AG04449 (cell line): ENCODE measurements at regions not wholly inside any gene's neighbourhood (a gene's known extent, or its start where the extent isn't known, plus 50 kb on each side); places are given as distances from the start of the nearest gene placed in this dataset.

Experiments used
- CTCF ChIA-PET: fragments of 350-600 bp; formaldehyde crosslinking; extraction: SDS; loops from one replicate; lab custom pipeline; 2021; ENCODE audit warnings: antibody characterized with exemption; lab: Yijun Ruan, JAX
- POLR2A ChIA-PET: fragments of 400-600, 350-600 bp; formaldehyde crosslinking; extraction: SDS; loops from one replicate; lab custom pipeline; 2020; ENCODE audit warnings: antibody characterized with exemption, inconsistent platforms; lab: Yijun Ruan, JAX
- DNase-seq: peaks from one replicate; pipeline ENCODE4 v3.0.0-alpha.2; 2010; ENCODE audit warnings: low read depth, low spot score
- H3K4me3 ChIP-seq: 2 replicates; pipeline ENCODE4 v1.5.1; 2011; ENCODE audit warnings: low read depth, mild to moderate bottlenecking, control low read depth, low read length
- CTCF ChIP-seq: IDR thresholded peaks from one replicate; pipeline ENCODE4 v1.5.1; 2011; ENCODE audit warnings: mild to moderate bottlenecking, moderate library complexity, low read length, control low read depth, inconsistent platforms; ENCODE audit not compliant: insufficient read depth; ENCODE audit errors: missing control alignments

- CTCF ChIA-PET: no interaction called here
- no peak overlapping the region for H3K4me3 ChIP-seq
- no peak for TF ChIP-seq CTCF
- POLR2A ChIA-PET: no interaction called here
- no peak for DNase-seq
These were observed 233.5 kb downstream of the EFNB2 start for GRCh38 chr13:106302011-106302410.

GRCh38 chr13:106299621-106300020, 235.8 kb downstream of the EFNB2 start:
- CTCF ChIA-PET: no interaction called here
- no peak for DNase-seq
- no peak for TF ChIP-seq CTCF
- POLR2A ChIA-PET: no interaction called here
- no peak overlapping the region for H3K4me3 ChIP-seq

GRCh38 chr13:106297283-106297682, 238.2 kb downstream of the EFNB2 start:
- no peak for TF ChIP-seq CTCF
- DNase-seq: no peak
- ChIA-PET CTCF (no interaction called here), POLR2A (no interaction called here)
- H3K4me3 ChIP-seq: no peak overlapping the region

- no peak for TF ChIP-seq CTCF
- H3K4me3 ChIP-seq: no peak overlapping the region
- CTCF ChIA-PET: no interaction called here
- DNase-seq: no peak
- POLR2A ChIA-PET: no interaction called here
These were observed 238.7 kb downstream of the EFNB2 start for GRCh38 chr13:106296723-106297122.

GRCh38 chr13:106295971-106296370, 239.5 kb downstream of the EFNB2 start:
- ChIA-PET POLR2A (no interaction called here), CTCF (no interaction called here)
- H3K4me3 ChIP-seq: no peak overlapping the region
- no peak for TF ChIP-seq CTCF
- no peak for DNase-seq

- H3K4me3 ChIP-seq: no peak overlapping the region
- TF ChIP-seq CTCF: no peak
- CTCF ChIA-PET: no interaction called here
- POLR2A ChIA-PET: no interaction called here
- peak; percentile 12 for DNase-seq
These were observed 244.5 kb downstream of the EFNB2 start for GRCh38 chr13:106291006-106291405.
